Suprapubic skin (tissue), 4 donors: ENCODE measurements at regions not wholly inside any gene's neighbourhood (a gene's known extent, or its start where the extent isn't known, plus 50 kb on each side); places are given as distances from the start of the nearest gene placed in this dataset.

Experiments used
- EP300 ChIP-seq: sonication (generic); formaldehyde crosslinking; IDR thresholded peaks from one replicate; pipeline ENCODE4 v1.6.1; 2017; ENCODE audit warnings: antibody characterized with exemption
- POLR2A ChIP-seq, 2 donors: fragments of 450-650 bp; IDR thresholded peaks; one replicate each; pipeline ENCODE4 v1.6.1; 2017; ENCODE audit warnings: antibody characterized with exemption in 2 of 2, mild to moderate bottlenecking in 2 of 2, moderate library complexity in 2 of 2
- POLR2AphosphoS5 ChIP-seq, 3 donors: sonication (generic); formaldehyde crosslinking; IDR thresholded peaks; one replicate each; pipeline ENCODE4 v1.6.1; 2017; ENCODE audit warnings: antibody characterized with exemption in 3 of 3
- TF ChIP-seq, protein P1 (sequence below), 2 donors: fragments of 200-600 bp in 1 of 2; fragments of 450-650 bp in 1 of 2; sonication (generic) in 1 of 2; IDR thresholded peaks; one replicate each; pipeline ENCODE4 v1.5.1; 2016 to 2019; ENCODE audit warnings: antibody characterized with exemption in 2 of 2, mild to moderate bottlenecking in 1 of 2, moderate library complexity in 1 of 2

DNA sequence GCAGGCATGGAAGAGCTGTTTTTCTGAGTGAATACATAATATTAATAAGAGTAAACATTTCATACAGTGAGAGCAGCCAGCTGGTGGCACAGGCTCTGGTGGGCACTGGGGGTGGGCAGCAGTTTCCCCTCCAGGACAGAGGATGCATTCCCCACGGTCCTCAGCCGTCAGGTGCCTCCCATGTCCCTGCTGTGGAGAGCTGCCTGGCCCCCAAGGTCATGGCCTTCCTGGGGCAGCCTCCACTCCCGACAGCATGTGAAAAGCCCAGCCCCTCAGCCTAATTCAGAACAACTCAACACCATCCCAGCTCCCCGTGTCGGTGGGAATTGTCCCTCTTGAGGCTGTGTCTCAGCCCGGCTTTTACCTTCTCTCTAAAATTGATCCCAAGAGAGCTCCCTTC lies 147.4 kb downstream of the GALR1 start:
- no peak for TF ChIP-seq POLR2A (IDR thresholded peaks at IDR 0.05)
- TF ChIP-seq, protein P1, sequence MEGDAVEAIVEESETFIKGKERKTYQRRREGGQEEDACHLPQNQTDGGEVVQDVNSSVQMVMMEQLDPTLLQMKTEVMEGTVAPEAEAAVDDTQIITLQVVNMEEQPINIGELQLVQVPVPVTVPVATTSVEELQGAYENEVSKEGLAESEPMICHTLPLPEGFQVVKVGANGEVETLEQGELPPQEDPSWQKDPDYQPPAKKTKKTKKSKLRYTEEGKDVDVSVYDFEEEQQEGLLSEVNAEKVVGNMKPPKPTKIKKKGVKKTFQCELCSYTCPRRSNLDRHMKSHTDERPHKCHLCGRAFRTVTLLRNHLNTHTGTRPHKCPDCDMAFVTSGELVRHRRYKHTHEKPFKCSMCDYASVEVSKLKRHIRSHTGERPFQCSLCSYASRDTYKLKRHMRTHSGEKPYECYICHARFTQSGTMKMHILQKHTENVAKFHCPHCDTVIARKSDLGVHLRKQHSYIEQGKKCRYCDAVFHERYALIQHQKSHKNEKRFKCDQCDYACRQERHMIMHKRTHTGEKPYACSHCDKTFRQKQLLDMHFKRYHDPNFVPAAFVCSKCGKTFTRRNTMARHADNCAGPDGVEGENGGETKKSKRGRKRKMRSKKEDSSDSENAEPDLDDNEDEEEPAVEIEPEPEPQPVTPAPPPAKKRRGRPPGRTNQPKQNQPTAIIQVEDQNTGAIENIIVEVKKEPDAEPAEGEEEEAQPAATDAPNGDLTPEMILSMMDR (IDR thresholded peaks at IDR 0.05), result no peak
- no peak for TF ChIP-seq POLR2AphosphoS5 (IDR thresholded peaks at IDR 0.05)
- TF ChIP-seq EP300, result no peak
